Liver (tissue), 3 donors: ENCODE measurements at regions not wholly inside any gene's neighbourhood (a gene's known extent, or its start where the extent isn't known, plus 50 kb on each side); places are given as distances from the start of the nearest gene placed in this dataset.

Source experiments
- EGR1 ChIP-seq, 2 donors: IDR thresholded peaks; 2 replicates each; pipeline ENCODE4 v1.6.1; 2016 to 2018; ENCODE audit warnings: antibody characterized with exemption in 2 of 2, low read depth in 2 of 2
- FOXA1 ChIP-seq: IDR thresholded peaks from 2 replicates; pipeline ENCODE4 v1.6.1; 2016; ENCODE audit warnings: antibody characterized with exemption
- GABPA ChIP-seq, 2 donors: IDR thresholded peaks in 1 of 2; conservative IDR thresholded peaks in 1 of 2; 2 replicates each; pipeline ENCODE4 v1.6.1; 2016; ENCODE audit warnings: antibody characterized with exemption in 2 of 2, mild to moderate bottlenecking in 1 of 2, moderate library complexity in 1 of 2
- RAD21 ChIP-seq, 2 donors: IDR thresholded peaks; 2 replicates each; pipeline ENCODE4 v1.6.1; 2016; ENCODE audit warnings: antibody characterized with exemption in 2 of 2, mild to moderate bottlenecking in 2 of 2
- TAF1 ChIP-seq: conservative IDR thresholded peaks from 2 replicates; pipeline ENCODE4 v1.6.1; 2016; ENCODE audit warnings: antibody characterized with exemption, mild to moderate bottlenecking
- YY1 ChIP-seq: IDR thresholded peaks from 2 replicates; pipeline ENCODE4 v1.6.1; 2016; ENCODE audit warnings: antibody characterized with exemption, mild to moderate bottlenecking
- TF ChIP-seq, protein P1 (sequence below): fragments of 150-350 bp; IDR thresholded peaks from 2 replicates; pipeline ENCODE4 v1.5.1; 2017; ENCODE audit warnings: improper control_type of control experiment, low read depth, low read length; ENCODE audit not compliant: missing input control
- TF ChIP-seq, protein P2 (sequence below): IDR thresholded peaks from 2 replicates; pipeline ENCODE4 v1.6.1; 2016; ENCODE audit warnings: antibody characterized with exemption
- TF ChIP-seq, protein P3 (sequence below): IDR thresholded peaks from 2 replicates; pipeline ENCODE4 v1.6.1; 2016; ENCODE audit warnings: antibody characterized with exemption
- TF ChIP-seq, protein P4 (sequence below): IDR thresholded peaks from 2 replicates; pipeline ENCODE4 v1.6.1; 2016; ENCODE audit warnings: antibody characterized with exemption, mild to moderate bottlenecking
- donor health status: healthy.
- donor health status: healthy.

DNA sequence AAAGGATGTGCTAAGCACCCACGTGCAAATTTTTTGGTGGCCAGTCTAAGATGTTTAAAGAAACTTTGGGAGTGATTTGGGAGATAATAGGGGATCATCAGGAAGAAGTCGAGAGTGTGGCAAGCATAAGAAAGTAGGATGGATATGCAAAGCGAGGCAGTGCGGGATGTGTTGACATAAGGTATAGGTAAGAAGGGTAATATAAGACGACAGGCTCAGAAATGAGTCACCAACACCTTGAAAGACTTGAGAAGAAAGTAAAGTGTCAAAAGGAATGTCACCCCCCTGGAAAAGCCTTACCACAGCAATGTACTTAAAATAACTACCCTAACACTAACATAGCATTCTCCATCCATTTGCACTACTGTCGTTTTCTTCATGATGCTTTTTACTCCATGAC, 69.8 kb upstream of the BMP2K start:
- TF ChIP-seq, protein P1, sequence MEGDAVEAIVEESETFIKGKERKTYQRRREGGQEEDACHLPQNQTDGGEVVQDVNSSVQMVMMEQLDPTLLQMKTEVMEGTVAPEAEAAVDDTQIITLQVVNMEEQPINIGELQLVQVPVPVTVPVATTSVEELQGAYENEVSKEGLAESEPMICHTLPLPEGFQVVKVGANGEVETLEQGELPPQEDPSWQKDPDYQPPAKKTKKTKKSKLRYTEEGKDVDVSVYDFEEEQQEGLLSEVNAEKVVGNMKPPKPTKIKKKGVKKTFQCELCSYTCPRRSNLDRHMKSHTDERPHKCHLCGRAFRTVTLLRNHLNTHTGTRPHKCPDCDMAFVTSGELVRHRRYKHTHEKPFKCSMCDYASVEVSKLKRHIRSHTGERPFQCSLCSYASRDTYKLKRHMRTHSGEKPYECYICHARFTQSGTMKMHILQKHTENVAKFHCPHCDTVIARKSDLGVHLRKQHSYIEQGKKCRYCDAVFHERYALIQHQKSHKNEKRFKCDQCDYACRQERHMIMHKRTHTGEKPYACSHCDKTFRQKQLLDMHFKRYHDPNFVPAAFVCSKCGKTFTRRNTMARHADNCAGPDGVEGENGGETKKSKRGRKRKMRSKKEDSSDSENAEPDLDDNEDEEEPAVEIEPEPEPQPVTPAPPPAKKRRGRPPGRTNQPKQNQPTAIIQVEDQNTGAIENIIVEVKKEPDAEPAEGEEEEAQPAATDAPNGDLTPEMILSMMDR: no peak
- TF ChIP-seq, protein P2, sequence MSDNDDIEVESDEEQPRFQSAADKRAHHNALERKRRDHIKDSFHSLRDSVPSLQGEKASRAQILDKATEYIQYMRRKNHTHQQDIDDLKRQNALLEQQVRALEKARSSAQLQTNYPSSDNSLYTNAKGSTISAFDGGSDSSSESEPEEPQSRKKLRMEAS: no peak
- no peak for TF ChIP-seq EGR1 (IDR thresholded peaks at IDR 0.05; ENCODE audit: low read depth in 2 of 2)
- TF ChIP-seq YY1: no peak
- TF ChIP-seq, protein P3, sequence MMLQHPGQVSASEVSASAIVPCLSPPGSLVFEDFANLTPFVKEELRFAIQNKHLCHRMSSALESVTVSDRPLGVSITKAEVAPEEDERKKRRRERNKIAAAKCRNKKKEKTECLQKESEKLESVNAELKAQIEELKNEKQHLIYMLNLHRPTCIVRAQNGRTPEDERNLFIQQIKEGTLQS: no peak
- no peak for TF ChIP-seq FOXA1
- no peak for TF ChIP-seq GABPA (IDR thresholded peaks at IDR 0.05 in 1 of 2, conservative IDR thresholded peaks at IDR 0.05 in 1 of 2)
- TF ChIP-seq, protein P4, sequence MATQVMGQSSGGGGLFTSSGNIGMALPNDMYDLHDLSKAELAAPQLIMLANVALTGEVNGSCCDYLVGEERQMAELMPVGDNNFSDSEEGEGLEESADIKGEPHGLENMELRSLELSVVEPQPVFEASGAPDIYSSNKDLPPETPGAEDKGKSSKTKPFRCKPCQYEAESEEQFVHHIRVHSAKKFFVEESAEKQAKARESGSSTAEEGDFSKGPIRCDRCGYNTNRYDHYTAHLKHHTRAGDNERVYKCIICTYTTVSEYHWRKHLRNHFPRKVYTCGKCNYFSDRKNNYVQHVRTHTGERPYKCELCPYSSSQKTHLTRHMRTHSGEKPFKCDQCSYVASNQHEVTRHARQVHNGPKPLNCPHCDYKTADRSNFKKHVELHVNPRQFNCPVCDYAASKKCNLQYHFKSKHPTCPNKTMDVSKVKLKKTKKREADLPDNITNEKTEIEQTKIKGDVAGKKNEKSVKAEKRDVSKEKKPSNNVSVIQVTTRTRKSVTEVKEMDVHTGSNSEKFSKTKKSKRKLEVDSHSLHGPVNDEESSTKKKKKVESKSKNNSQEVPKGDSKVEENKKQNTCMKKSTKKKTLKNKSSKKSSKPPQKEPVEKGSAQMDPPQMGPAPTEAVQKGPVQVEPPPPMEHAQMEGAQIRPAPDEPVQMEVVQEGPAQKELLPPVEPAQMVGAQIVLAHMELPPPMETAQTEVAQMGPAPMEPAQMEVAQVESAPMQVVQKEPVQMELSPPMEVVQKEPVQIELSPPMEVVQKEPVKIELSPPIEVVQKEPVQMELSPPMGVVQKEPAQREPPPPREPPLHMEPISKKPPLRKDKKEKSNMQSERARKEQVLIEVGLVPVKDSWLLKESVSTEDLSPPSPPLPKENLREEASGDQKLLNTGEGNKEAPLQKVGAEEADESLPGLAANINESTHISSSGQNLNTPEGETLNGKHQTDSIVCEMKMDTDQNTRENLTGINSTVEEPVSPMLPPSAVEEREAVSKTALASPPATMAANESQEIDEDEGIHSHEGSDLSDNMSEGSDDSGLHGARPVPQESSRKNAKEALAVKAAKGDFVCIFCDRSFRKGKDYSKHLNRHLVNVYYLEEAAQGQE: no peak
- no peak for TF ChIP-seq RAD21 (IDR thresholded peaks at IDR 0.05)
- TF ChIP-seq TAF1: no peak
